ENCODE measurements at regions not wholly inside any gene's neighbourhood (a gene's known extent, or its start where the extent isn't known, plus 50 kb on each side); places are given as distances from the start of the nearest gene placed in this dataset.

DNA sequence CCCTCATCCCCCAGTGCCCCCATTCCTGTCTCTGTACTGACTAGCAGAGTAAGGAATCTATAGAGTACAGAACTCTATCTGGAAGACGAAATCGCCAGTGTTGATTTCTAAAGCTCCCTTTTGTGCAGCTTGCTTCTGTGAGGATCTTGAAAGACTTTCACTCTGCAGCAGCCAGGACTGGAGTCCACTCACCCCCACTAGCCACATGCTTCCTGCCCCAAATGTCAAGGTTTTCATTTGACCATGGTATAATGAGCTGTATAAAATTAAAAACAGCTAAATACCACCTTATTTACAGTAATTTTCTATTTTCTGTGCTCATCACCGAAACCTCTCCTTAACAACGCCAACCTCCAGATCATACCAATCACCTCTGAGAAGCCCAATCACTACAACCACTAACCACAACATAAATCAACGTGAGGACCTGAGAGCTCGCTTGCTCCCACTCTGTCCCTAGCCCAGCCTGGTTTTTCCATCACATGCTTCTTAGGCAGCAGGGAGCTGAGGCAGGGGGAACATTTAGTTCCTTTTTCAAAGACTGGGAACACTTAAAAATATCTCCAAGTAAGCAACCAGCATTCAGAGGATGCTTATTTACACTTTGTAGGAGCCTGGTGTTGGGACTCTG is 56.1 kb upstream of the IRF2BP2 start:
- Histone ChIP-seq H3K4me3 (ENCODE audit: low read depth, low read length, poor library complexity, severe bottlenecking) (no peak overlapping the region), H3K36me3 (ENCODE audit: insufficient read depth, low read length) (no peaks in the 10 kb centered on the region; the same call in 1 of the 2 replicates), H3K9me2 (ENCODE audit: low read depth, low read length) (no peaks in the 10 kb centered on the region), H3K4me2 (ENCODE audit: low read length) (no peak overlapping the region), H3K4me1 (ENCODE audit: insufficient read depth, low read length, severe bottlenecking) (peaks cover 8% of the 10 kb centered on the region), H3K27ac (ENCODE audit: low read depth, low read length, poor library complexity, severe bottlenecking) (no peak overlapping the region), H3F3A (ENCODE audit: insufficient read depth, low read length) (no peaks in the 10 kb centered on the region), H3K27me3 (ENCODE audit: insufficient read depth, low read length) (no peaks in the 10 kb centered on the region), H2AFZ (ENCODE audit: low read length) (no peak overlapping the region), H4K20me1 (ENCODE audit: insufficient read depth, low read length) (no peaks in the 10 kb centered on the region), H3K79me2 (ENCODE audit: insufficient read depth, low read length) (no peaks in the 10 kb centered on the region), H3K9ac (ENCODE audit: low read length) (no peak overlapping the region), H3K9me3 (ENCODE audit: low read length) (peaks cover 3% of the 10 kb centered on the region; the same call in 1 of the 2 replicates)
- TF ChIP-seq, protein P1, sequence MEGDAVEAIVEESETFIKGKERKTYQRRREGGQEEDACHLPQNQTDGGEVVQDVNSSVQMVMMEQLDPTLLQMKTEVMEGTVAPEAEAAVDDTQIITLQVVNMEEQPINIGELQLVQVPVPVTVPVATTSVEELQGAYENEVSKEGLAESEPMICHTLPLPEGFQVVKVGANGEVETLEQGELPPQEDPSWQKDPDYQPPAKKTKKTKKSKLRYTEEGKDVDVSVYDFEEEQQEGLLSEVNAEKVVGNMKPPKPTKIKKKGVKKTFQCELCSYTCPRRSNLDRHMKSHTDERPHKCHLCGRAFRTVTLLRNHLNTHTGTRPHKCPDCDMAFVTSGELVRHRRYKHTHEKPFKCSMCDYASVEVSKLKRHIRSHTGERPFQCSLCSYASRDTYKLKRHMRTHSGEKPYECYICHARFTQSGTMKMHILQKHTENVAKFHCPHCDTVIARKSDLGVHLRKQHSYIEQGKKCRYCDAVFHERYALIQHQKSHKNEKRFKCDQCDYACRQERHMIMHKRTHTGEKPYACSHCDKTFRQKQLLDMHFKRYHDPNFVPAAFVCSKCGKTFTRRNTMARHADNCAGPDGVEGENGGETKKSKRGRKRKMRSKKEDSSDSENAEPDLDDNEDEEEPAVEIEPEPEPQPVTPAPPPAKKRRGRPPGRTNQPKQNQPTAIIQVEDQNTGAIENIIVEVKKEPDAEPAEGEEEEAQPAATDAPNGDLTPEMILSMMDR (IDR thresholded peaks at IDR 0.05; ENCODE audit: low read length) = no peak
- TF ChIP-seq EZH2 (IDR thresholded peaks at IDR 0.05; ENCODE audit: borderline replicate concordance, low read length) = no peak

DNA sequence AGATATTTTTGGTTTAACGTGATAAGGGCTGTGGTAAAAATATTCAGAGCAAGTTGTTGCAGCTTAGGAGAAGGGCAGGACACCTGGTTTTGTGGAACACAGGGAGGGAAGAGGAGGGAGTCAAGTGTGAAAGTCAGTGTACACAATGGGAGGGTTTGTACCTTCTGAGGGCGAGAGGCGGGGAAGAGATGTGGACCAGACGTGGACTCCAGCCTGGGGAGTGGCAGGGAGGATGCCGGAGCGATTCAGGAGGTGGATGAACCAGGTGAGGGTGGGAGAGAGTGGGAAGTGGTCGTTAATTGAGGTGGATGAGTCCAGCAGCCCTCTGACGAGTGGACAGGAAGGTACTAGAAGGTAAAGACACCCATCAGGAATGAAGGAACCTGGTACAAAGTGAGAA is 52.2 kb upstream of the IRF2BP2 start:
- Histone ChIP-seq H3K4me1 (ENCODE audit: insufficient read depth, low read length, severe bottlenecking) (no peaks in the 10 kb centered on the region), H2AFZ (ENCODE audit: low read length) (no peak overlapping the region), H3K79me2 (ENCODE audit: insufficient read depth, low read length) (no peaks in the 10 kb centered on the region), H3K4me3 (ENCODE audit: low read depth, low read length, poor library complexity, severe bottlenecking) (no peak overlapping the region), H3K4me2 (ENCODE audit: low read length) (no peak overlapping the region), H3K27ac (ENCODE audit: low read depth, low read length, poor library complexity, severe bottlenecking) (no peak overlapping the region), H3F3A (ENCODE audit: insufficient read depth, low read length) (no peaks in the 10 kb centered on the region), H3K9ac (ENCODE audit: low read length) (no peak overlapping the region), H3K9me2 (ENCODE audit: low read depth, low read length) (no peaks in the 10 kb centered on the region), H3K9me3 (ENCODE audit: low read length) (no peaks in the 10 kb centered on the region), H3K36me3 (ENCODE audit: insufficient read depth, low read length) (no peaks in the 10 kb centered on the region), H4K20me1 (ENCODE audit: insufficient read depth, low read length) (no peaks in the 10 kb centered on the region), H3K27me3 (ENCODE audit: insufficient read depth, low read length) (no peaks in the 10 kb centered on the region)
- TF ChIP-seq EZH2 (IDR thresholded peaks at IDR 0.05; ENCODE audit: borderline replicate concordance, low read length) = no peak
- TF ChIP-seq, protein P1 (IDR thresholded peaks at IDR 0.05; ENCODE audit: low read length) = no peak

DNA sequence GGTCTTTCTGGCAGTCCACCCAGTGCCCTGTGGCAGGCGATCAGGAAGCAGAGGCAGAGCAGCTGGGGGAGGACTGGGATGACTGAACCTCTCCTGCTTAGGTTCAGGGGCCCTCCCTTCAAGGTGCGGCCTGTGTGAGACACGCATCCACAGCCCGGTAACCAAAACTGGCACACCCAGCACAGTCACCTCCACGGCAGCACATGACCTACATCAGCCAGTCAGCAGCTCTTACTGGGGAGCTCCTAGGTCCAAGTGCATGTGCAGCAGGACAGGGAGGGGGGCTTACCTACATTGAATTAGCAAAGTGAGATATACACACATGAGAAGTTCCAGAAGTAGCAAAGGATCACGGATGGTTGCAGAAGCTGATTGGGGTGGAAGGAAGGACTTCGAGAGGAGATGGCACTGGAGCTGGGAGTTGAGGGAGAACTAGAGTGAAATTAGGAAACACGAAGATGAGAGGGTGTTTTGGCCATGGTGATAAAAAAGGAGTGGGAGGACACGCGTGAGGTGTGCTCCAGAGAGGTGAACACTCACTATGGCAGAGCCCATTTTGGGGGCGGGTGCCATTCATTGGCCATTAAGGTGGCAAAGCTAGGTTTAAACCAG is 51.4 kb upstream of the IRF2BP2 start:
- TF ChIP-seq EZH2 (IDR thresholded peaks at IDR 0.05; ENCODE audit: borderline replicate concordance, low read length) = no peak
- TF ChIP-seq, protein P1 (IDR thresholded peaks at IDR 0.05; ENCODE audit: low read length) = no peak
- H3K79me2 ChIP-seq (ENCODE audit: insufficient read depth, low read length) = no peaks in the 10 kb centered on the region
- no peak overlapping the region for H2AFZ ChIP-seq (ENCODE audit: low read length)
- H3F3A ChIP-seq (ENCODE audit: insufficient read depth, low read length) = no peaks in the 10 kb centered on the region
- H3K9me2 ChIP-seq (ENCODE audit: low read depth, low read length) = no peaks in the 10 kb centered on the region
- H3K4me3 ChIP-seq (ENCODE audit: low read depth, low read length, poor library complexity, severe bottlenecking) = no peak overlapping the region
- no peaks in the 10 kb centered on the region for H4K20me1 ChIP-seq (ENCODE audit: insufficient read depth, low read length)
- H3K4me1 ChIP-seq (ENCODE audit: insufficient read depth, low read length, severe bottlenecking) = no peaks in the 10 kb centered on the region
- H3K27ac ChIP-seq (ENCODE audit: low read depth, low read length, poor library complexity, severe bottlenecking) = no peak overlapping the region
- H3K9me3 ChIP-seq (ENCODE audit: low read length) = no peaks in the 10 kb centered on the region
- H3K4me2 ChIP-seq (ENCODE audit: low read length) = no peak overlapping the region
- no peak overlapping the region for H3K9ac ChIP-seq (ENCODE audit: low read length)
- no peaks in the 10 kb centered on the region for H3K27me3 ChIP-seq (ENCODE audit: insufficient read depth, low read length)
- no peaks in the 10 kb centered on the region for H3K36me3 ChIP-seq (ENCODE audit: insufficient read depth, low read length)
